NCI-H510A treated with DMSO at 0.1 percent for 48 hours (cell line): ENCODE measurements at regions not wholly inside any gene's neighbourhood (a gene's known extent, or its start where the extent isn't known, plus 50 kb on each side); places are given as distances from the start of the nearest gene placed in this dataset.
"Not testable (repeated sequence)": the region's sequence is repeated elsewhere in the genome, so short reads cannot be mapped to it uniquely, and the experiment has no call there.

Experiments
- DNase-seq: peaks from one replicate; lab custom pipeline; 2025; lab: John Stamatoyannopoulos, UW

- DNase-seq = no peak
Observed at GRCh38 chr2:66317268-66317890, 117.5 kb upstream of the MEIS1 start.

- no peak for DNase-seq
Observed at GRCh38 chr2:66306483-66306882, 128.4 kb upstream of the MEIS1 start.

GRCh38 chr2:66305718-66306117, 129.2 kb upstream of the MEIS1 start:
- DNase-seq = peak; percentile 71

- no peak for DNase-seq
Observed at GRCh38 chr2:66303471-66303870, 131.5 kb upstream of the MEIS1 start.

- DNase-seq = no peak
Observed at GRCh38 chr2:66301767-66302140, 133.2 kb upstream of the MEIS1 start.

- peak; percentile 49 for DNase-seq
Observed at GRCh38 chr2:66301022-66301766, 133.7 kb upstream of the MEIS1 start.

GRCh38 chr2:66283787-66284186, 151.1 kb upstream of the MEIS1 start:
- no peak for DNase-seq

GRCh38 chr2:66281980-66282379, 152.9 kb upstream of the MEIS1 start:
- DNase-seq = no peak

- no peak for DNase-seq
Observed at GRCh38 chr2:66279024-66279423, 155.9 kb upstream of the MEIS1 start.

- DNase-seq = no peak
Observed at GRCh38 chr2:66275984-66276383, 158.9 kb upstream of the MEIS1 start.

GRCh38 chr2:66273933-66274490, 160.9 kb upstream of the MEIS1 start:
- no peak for DNase-seq

- no peak for DNase-seq
Observed at GRCh38 chr2:66272751-66273150, 162.2 kb upstream of the MEIS1 start.

GRCh38 chr2:66271777-66272176, 163.1 kb upstream of the MEIS1 start:
- DNase-seq = no peak

- no peak for DNase-seq
Observed at GRCh38 chr2:66270247-66270646, 164.7 kb upstream of the MEIS1 start.

- DNase-seq = no peak
Observed at GRCh38 chr2:66269166-66269565, 165.8 kb upstream of the MEIS1 start.

- DNase-seq = no peak
Observed at GRCh38 chr2:66268756-66269155, 166.2 kb upstream of the MEIS1 start.

- no peak for DNase-seq
Observed at GRCh38 chr2:66264354-66264753, 170.6 kb upstream of the MEIS1 start.

GRCh38 chr2:66255867-66256266, 179.1 kb upstream of the MEIS1 start:
- DNase-seq = no peak

GRCh38 chr2:66255136-66255535, 179.8 kb upstream of the MEIS1 start:
- no peak for DNase-seq

- no peak for DNase-seq
Observed at GRCh38 chr2:66253066-66253465, 181.9 kb upstream of the MEIS1 start.

- DNase-seq = peak; percentile 21
Observed at GRCh38 chr2:66252109-66252508, 182.8 kb upstream of the MEIS1 start.

GRCh38 chr2:66251573-66251972, 183.4 kb upstream of the MEIS1 start:
- no peak for DNase-seq

- DNase-seq = not testable (repeated sequence)
Observed at GRCh38 chr2:66249089-66249488, 185.8 kb upstream of the MEIS1 start.

GRCh38 chr2:66243809-66244208, 191.1 kb upstream of the MEIS1 start:
- not testable (repeated sequence) for DNase-seq
